GM18502 (cell line): ENCODE measurements at regions not wholly inside any gene's neighbourhood (a gene's known extent, or its start where the extent isn't known, plus 50 kb on each side); places are given as distances from the start of the nearest gene placed in this dataset.

Experiments used
- ATAC-seq: cut with Tn5 transposase; IDR thresholded peaks from one replicate; pipeline ENCODE4 v1.9.1; 2021; ENCODE audit warnings: mild to moderate bottlenecking; ENCODE audit not compliant: unreplicated experiment, poor library complexity

GRCh38 chr1:112188611-112189010, 199.1 kb upstream of the KCND3 start:
- ATAC-seq = no peak

DNA sequence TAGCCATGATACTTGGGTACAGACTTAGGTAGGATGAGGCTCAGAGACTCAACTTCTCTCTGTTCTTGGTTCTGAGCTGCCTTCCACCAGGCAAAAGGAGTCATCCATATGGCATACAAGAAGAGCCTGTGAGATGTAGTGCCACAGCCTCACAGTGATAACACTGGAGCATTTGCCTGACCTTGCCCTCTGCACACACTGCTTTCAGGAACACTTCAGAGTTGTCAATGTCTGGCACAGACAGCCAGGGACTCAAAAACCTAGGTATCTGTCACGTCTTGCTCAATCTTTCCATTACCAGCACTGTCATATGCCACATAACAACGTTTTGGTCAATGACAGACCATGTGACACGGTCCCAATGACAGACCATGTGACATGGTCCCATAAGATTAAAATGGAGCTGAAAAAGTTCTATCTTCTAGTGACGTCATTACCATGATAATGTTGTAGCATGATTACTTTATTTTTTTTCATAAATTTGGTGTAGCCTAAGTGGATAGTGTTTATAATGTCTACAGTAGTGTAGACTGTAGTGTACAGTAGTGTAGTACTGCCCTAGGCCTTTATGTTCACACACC, 199.9 kb upstream of the CTTNBP2NL start:
- ATAC-seq = no peak

DNA sequence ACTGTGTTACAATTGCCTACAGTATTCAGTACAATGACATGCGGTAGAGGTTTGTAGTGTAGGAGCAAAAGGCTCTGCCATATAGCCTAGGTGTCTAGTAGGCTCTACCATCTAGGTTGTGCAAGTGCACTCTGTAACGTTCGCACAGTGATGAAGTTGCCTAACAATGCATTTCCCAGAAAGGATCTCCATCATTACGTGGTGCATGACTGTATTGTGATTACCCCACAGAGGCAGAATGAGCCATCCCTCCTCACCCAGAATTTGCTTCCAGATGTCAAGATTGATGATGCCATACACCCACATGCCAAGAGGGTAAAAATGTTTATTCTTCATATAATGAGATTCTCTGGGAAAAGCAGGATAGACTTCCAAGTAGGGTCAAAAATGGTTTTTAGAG, 199.3 kb upstream of the CTTNBP2NL start:
- no peak for ATAC-seq

DNA sequence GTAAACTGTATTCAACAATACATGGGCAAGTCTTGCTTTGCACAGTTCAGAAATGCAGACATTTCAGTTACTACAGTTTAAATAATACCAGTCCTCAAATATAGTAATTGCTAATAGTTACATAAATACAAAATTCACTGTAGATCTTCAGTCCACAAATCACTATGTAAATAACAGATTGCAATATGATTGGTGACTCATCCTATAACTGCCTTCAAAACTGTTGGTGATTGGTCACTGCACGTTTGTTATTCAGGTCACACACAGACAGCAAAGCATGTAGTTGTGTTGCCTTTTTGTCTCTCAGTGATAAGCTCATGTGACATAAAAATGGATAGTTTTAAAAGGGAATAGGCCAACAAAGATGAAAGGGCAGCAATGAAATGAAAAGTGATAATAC, 186.5 kb upstream of the CTTNBP2NL start:
- no peak for ATAC-seq

GRCh38 chr1:112219267-112219666, 176.7 kb upstream of the CTTNBP2NL start:
- no peak for ATAC-seq

- ATAC-seq = no peak
Measured at GRCh38 chr1:112230232-112230631, 165.8 kb upstream of the CTTNBP2NL start.

GRCh38 chr1:112231331-112231730, 164.7 kb upstream of the CTTNBP2NL start:
- ATAC-seq = no peak

DNA sequence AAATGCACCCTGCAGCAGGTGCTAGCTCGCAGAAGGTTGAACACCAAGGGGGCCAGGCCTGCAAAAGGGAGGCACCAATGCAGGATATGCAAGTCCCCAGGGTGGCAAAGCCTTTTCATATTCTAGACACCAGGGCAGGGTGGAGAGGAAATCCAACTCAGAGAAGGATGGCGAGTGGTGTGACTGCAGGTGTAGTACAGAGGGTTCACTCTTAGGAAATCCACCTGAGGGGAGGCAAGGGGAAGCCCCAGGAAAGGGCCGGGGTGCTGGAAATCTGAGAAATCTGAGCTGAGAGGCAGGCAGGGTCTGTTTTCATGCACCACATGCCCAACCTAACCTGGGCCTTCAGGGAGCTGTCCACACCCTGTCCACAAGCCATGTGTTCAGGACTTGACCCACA, 163.2 kb upstream of the CTTNBP2NL start:
- ATAC-seq = no peak

- ATAC-seq = no peak
Measured at GRCh38 chr1:112234710-112235109, 161.3 kb upstream of the CTTNBP2NL start.

GRCh38 chr1:112237983-112238545, 157.9 kb upstream of the CTTNBP2NL start:
- ATAC-seq = no peak

DNA sequence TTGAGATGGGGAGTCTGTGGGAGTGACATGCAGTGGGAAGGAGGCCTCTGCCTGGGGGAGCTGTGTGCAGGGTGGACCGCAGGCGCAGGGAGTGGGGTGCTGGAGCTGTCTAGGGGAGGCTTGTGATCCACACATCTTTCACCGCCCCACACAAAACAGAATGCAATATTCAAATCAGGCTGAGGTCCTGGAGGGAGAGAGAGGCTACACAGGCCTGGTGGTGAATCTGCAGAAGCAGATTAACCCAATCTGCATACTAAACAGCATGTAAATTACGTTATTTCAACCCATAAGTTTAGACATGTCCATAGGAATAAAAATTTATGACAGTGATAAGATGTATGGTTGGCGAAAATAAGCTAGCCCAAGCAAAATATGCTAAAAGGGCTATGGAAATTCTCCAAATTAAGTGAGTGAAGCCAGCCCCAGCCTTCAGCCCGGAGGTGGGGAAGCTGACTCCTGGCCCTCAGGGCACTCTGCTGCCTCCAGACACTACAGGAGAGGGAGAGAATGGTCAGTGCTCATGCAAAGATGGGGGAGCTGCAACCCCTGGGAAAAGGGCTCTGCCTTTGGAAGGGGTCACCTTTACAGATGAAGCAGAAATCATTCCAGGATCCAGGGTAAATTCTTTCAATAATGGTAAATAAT, 156.2 kb upstream of the CTTNBP2NL start:
- ATAC-seq = no peak

DNA sequence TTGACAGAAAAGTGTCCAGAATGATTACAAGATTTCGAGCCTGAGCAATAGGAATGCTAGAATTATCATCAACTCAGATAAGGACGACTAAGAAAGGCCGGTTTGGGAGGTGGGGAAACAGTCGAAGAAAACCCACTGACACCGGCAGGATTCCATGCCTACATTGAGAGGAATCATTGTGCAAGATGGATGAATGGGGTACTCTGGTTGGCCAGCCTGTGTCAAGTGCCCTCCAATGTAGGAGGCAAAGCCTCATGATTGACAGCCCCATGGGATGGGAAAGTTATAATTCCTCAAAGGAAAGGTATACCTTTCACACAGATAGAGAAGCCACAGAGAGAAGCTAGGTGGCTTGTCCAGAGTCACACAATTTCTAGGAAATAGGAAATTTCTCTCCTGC, 153.5 kb upstream of the CTTNBP2NL start:
- no peak for ATAC-seq

- ATAC-seq = no peak
Measured at GRCh38 chr1:112244131-112244530, 151.9 kb upstream of the CTTNBP2NL start.

GRCh38 chr1:112245114-112245513, 150.9 kb upstream of the CTTNBP2NL start:
- no peak for ATAC-seq

- ATAC-seq = no peak
Measured at GRCh38 chr1:112247036-112247597, 148.9 kb upstream of the CTTNBP2NL start.

- ATAC-seq = no peak
Measured at GRCh38 chr1:112247961-112248360, 148.1 kb upstream of the CTTNBP2NL start.

DNA sequence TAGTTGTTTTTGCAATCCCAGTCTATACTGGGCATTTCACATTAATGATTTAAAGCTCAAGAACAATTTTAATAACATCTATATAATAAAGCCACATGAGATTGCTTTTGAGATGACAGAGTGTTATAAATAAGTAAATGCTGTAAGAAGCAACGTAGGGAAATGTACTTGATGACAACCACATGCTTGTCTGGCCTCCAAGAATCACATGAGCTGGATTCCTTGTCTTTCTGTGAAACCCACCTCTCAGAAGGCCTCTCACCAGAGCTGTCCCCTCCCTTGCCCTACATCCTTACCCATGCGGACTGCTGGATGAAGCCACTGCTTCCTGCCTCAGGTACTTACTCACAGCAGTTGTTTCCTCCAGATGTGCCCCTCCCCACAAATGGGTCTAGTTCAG, 145.1 kb upstream of the CTTNBP2NL start:
- no peak for ATAC-seq

GRCh38 chr1:112251766-112252506, 144.1 kb upstream of the CTTNBP2NL start:
- no peak for ATAC-seq

DNA sequence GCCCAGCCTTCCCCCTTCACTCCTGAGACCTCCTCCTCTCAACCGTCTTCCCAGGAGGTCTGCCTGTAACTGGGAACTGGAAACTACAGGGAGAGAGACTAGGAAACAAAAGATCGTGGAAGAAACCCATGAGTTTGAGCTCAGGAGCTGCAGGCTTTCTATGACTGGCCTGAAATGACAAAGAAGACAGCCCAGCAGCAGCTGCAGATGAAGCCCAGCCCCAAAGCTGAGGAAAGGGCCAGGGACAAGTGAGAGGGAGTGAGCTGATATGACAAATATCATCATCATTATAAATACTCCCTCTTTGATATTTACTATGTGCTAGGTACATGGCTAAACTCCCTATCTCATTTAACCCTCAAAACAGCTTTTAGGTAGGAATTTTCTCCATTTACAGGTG, 142.6 kb upstream of the CTTNBP2NL start:
- ATAC-seq = no peak

- ATAC-seq = no peak
Measured at GRCh38 chr1:112255080-112255479, 140.9 kb upstream of the CTTNBP2NL start.

DNA sequence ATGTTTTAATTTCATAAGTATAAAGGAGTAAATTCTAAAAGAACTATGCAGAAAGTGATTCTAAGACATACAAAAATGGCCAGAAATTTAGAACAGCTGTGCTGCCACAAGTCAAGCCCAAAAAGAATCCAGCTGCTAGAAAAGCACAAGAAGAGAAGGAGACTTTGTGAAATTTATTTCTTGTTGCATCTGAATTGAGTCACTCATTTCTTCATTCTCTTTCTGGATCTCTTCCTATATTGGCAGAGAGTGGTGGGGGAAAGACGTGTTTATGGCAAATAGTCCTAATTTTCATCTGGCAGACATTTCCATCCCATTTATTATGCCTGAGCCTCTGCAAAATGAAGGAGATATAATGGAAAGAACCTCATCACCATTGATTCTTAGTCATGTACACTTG, 139.6 kb upstream of the CTTNBP2NL start:
- no peak for ATAC-seq
